ENCODE measurements at regions not wholly inside any gene's neighbourhood (a gene's known extent, or its start where the extent isn't known, plus 50 kb on each side); places are given as distances from the start of the nearest gene placed in this dataset.
"Not testable (repeated sequence)": the region's sequence is repeated elsewhere in the genome, so short reads cannot be mapped to it uniquely, and the experiment has no call there.

DNA sequence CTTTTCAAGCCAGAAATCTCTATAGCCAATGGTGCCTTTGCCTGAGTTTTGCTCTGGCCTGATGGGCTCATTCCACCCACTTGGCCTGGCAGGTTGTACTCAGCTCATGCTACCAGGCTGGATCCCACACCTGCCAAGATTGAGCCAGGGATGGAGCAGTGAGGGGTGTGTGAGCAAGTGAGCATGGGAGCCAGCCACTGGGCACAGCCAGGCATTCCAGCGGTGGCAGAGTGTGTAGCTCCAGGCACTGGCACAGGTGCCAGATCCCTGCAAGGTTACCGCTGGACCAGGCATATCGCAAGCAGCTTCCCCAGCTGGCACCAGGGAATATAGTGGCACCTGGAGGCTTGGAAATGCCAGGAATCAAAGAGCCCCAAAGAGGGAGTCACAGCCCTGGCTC lies 2395.6 kb upstream of the C9orf72 start:
- DNase-seq: no peak

DNA sequence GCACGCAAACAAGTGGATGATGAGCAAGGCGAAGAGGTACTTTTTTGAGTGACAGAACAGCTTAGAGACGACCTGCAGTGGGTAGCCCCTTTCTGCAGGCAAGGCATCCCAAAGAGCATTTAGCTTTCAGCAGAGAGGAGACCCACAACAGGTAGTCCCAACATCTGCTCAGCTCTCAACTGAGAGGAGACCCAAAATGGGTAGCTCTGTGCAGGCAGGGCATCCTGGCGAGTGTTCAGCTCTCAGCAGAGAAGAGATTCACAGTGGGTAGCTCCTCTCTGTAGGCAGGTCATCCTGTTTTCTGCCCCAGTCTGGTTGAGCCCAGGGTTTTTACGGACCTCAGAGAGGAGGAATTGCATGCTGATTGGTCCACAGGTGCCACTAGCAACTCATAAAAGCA lies 2396.1 kb upstream of the C9orf72 start:
- DNase-seq: no peak

DNA sequence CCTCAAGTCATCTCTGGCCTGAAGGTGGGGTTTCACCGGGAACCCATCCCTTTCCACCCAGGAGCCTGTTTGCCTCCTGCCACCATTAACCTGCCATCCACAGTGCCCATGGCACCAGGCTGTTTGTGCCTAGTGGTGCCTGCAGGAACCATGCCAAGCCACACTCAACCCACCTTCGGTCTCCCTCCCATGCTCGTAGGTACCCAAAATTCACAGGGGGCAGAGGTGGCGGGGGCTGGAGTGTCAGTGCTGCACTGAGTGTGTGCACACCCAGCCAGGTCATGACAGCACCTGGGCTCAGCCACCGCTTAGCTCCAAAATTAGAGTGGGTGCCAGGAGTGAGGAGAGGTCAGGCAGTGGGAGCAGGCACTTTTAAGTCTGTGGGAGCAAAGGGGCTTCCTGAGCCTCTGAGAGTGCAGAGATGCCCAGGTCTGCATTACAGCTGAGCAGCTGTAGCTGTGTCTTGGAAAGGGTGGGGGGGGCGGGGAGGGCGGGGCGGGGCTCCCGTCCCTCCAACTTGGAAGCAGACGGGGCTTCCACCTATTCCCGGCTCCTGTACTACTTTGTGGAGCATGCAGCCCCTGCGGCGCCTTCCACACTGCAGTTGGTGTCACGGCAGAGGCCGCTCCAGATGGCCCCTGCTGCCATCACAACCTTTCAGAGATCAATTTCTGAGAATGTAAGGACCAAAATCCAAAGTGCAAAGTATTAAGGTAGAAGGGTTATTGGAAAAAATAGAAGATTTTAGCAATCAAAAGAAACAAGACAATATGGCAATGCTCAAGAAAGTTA lies 2396.8 kb upstream of the C9orf72 start:
- DNase-seq: no peak

DNA sequence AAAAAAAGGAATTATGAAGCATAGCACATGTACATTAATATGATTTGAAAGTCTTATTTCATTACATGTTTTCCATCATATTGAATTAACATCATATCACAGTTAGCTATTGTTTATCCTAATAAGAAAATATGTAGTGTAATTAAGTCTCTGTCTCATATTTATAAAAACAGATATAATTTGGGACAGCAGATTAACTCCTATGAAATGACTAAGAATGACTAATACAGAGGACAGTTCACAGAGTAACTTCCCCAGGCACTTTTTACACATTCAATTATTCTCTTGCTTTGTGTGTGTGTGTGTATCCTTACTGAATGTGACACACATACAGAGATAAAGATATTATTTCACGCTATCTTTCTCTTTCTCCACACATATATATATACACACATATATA lies 2400.9 kb upstream of the C9orf72 start:
- DNase-seq: no peak

DNA sequence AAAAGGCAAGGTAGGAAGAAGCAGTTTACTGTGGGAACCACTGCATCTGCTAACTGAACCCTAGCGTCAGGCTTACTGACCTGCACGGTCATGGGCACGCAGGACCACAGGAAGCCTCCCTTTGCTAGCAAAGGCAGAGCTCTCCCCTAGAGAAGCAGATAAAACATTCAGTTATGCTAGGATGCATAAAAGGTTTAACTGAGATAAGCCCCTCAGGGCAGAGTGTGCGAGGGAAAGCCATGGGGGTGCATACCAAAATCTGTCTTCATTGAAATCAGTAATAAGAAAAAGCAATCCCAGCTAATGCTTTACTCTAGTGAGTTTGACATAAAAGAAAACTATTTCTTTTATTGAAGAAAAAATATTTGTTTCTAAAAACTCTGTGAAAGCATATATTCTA lies 2403.7 kb upstream of the C9orf72 start:
- no peak for DNase-seq

DNA sequence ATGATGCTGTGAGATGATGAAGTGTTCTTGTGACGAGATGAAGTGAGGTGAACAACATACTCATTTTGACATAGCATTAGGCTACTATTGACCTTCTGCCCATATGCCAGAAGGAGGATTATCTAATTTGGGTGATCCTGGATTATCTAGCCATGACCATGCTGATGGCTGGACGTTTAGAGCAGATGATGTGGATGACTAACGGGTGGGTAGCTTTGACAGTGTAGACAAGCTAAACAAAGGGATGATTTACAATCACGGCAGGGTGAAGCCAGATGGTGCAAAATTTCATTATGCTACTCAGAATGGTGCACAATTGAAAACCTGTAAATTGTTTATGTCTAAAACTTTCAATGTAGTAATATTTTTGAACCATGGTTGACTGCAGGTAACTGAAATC lies 2403.4 kb upstream of the ACO1 start:
- DNase-seq: no peak

DNA sequence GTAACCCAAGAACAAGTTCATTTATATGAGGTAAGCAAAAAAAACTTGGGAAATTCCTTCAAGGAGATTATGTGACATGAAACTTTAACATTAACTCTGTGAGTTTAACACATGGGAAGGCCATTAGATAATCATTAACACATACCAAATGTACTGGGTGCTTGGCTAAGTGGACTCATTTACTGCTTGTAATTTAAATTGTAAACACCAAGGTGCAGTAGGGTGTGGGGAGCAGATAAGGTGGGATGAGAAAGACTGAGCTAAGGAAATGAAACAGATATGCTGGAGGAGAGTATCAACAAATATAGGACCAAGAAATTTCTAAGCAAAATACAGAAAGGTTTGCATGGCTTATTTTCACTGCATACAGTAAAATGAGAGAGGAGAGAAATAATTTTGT lies 2384.8 kb upstream of the ACO1 start:
- no peak for DNase-seq

DNA sequence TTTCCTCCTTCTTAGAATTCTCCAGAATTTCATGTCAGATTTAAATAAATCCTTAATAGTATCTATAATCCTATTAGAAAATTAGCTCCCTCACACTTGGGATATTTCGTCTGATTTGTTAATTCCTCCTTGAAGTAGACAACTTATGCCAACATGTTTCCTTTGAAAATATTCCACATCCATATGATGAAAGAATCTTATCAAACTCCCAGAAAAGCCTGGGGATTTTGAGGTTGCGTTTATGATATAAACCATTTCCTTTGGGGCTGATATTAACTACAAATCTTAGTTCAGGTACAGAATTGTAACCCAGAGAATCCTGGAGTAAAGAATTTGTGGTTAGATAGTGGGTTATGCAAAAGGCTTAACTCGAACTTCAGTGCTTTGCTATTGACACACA lies 2373.8 kb upstream of the ACO1 start:
- no peak for DNase-seq

DNA sequence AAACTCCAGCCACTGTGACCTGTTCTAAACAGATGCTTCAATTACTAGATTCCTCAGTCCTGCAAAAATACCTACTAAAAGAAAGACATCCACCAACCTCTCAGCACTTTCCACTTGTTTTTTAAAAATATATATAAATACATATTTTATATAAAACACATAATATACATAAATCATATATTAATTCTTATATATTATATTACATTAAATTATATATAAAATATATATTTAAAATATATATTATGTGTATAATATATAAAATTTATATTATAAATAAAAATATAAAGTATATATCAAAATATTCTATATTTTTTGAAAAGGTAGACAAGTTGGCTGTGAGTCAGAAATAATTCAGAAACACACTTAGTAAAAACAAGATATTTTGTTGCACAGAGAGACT lies 2371.8 kb upstream of the ACO1 start:
- no peak for DNase-seq

DNA sequence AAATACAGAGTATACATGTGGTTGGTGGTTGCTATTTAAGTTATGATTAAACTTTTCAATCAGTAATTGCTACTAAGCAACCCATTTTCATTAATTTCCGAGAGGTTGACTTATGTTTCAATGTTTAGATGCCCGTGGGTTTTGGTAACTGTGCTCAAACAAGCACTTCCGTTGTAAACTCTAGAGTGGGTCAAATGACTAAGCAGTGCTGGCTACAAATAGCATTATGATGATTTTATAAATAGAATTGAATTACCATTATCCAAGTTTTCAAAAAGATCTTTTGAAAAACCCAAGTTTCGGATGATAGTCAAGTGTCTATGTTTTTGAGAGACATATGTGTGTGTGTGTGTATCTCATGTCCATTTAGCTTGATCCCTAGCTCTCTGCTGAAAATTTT lies 2369.4 kb upstream of the ACO1 start:
- no peak for DNase-seq

DNA sequence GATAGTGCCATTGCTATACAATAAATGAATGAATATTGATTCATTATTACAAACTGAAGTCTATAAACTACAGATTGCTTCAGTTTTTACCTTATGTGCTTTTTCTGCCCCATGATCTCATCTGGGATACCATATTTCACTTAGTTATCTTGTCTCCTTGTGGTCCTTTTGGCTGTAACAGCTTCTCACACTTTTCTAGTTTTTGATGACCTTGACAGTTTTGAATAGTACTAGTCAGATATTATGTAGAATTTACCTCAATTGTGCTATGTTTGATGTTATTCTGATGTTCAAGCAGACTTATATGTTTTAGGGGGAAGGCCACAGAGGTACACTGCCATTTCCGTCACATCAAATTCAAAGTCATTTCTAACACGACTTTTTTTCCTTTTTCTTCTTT lies 2364.3 kb upstream of the ACO1 start:
- no peak for DNase-seq

DNA sequence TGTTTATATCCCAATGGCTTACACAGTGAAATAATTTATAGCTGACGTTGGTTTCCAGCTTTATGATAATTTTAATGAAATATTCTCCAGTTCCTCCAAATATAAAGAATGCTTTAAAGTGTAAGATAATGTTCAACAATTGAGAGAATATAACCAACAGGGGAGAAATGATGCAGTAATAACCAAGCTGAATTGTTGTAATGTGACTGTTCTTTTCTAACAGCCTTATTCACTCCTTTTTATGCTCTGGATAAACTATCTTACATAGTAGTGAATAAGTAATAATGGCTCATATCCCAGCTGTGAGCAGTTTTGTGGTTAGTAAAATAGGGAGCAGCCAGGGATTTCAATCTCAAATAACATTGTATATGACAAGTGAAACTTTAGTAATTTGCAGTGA lies 2348.7 kb upstream of the ACO1 start:
- no peak for DNase-seq

DNA sequence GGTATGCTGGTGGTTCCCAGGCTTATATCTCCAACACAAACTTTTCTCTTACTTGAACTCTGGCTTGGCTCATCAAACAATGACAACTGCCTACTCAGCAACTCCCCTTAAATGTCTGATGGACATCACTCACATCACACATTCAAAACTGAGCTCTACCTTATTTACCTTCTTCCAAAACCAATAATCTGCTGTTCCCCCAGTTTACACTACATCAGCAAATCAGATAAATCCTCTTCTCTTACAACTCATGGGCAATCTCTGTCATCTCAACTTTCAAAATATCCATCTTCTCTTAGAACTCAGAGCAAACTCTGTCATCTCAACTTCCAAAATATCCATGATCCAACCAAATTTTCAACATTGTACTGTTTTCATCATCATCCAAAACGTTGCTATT lies 2347.9 kb upstream of the ACO1 start:
- DNase-seq: no peak

DNA sequence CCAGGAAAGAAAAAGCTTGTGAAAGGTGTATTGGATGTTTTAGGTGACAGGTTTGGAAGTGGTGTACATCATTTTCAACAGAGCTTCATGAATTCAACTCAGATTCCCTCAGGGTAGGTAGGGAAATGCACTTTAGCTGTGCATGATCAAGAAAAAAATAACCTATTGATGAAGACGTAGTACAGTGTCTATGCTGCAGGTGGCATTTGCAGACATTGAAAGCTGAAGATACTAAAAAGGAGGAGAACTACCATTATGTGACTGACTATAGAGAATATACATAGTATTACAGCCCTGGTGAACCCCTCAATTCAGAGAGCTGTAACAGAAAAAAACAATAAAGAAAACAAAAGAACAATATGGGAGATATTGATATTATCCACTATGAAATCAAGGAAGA lies 2344.7 kb upstream of the ACO1 start:
- no peak for DNase-seq

DNA sequence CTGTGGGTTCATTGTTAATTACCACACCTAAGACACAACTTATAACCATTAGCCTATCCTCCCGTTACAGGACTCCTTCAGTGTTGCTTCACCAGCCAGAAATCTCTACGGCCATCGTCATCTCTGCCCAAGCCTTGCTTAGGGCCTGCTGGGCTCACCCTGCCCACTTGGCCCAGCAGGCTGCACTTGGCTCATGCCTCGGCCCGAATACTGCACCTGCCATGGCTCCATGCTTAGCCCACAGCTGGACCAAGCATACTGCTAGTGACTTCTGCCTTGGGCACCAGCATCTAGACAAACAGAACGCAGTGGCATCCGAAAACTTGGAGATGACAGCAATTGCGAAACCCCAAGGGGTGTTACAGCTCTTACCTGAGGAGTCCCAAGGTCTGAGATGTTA lies 2336.0 kb upstream of the ACO1 start:
- no peak for DNase-seq

DNA sequence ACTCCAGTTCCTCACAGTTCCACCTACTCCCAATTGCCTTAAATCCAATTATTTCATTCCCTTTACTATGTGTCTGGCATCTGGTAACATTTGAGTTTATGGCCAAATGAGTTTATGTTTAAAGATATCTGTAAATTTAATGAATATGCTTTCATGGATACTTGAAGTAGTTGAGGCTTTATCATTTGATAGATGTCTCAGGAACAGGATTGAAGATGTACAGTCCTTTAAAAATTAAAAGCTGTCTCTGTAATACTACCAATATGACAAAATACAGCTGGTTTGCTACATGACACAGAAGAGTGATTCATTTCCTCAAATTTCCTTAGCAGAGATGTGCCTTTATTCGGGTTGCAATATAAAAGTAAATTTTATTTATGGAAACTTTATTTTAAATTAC lies 2326.0 kb upstream of the ACO1 start:
- DNase-seq: no peak

DNA sequence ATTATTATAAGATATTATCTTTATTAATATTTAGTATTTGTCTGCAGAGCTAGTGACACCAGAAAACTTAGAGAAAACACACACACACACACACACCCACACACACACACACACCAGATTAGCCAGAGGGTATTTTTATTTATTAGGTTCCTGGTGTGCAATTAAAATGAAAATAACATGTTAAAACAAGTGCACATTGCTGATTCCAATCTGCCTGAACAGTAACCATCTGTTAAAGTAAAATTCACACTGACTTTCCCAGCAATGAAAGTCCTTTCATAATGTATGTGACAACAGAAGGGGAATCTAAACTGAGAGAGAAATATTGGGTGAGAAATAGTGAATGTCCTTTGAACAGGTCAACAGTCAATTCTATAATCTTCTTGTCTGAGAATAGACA lies 2323.5 kb upstream of the ACO1 start:
- no peak for DNase-seq

DNA sequence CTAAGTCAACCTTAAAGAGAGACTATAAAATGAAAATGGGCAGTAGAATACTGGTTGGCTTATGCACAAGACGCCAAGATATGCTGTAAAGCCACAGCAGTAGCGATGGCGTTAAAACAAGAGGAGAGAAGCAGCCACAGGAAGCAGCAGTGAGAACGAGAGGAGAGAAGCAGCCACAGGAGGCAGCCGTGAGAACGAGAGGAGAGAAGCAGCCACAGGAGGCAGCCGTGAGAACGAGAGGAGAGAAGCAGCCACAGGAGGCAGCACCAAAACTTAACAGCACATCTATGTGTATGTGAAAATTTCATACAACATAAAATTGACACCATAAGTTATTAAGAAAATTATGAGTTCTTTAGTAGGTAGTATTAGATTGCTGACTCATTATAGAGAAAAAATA lies 2318.6 kb upstream of the ACO1 start:
- DNase-seq: no peak

DNA sequence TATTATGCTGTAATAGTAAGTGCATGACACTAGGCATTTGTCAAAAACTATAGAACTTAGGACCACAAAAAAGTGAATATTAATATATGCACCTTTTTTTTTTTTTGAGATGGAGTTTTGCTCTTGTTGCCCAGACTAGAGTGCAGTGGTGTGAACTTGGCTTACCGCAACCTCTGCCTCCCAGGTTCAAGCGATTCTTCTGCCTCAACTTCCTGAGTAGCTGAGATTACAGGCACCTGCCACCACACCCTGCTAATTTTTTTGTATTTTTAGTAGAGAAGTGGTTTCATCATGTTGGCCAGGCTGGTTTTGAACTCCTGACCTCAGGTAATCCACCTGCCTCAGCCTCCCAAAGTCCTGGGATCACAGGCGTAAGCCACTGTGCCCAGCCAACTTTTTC lies 2315.2 kb upstream of the ACO1 start:
- not testable (repeated sequence) for DNase-seq

DNA sequence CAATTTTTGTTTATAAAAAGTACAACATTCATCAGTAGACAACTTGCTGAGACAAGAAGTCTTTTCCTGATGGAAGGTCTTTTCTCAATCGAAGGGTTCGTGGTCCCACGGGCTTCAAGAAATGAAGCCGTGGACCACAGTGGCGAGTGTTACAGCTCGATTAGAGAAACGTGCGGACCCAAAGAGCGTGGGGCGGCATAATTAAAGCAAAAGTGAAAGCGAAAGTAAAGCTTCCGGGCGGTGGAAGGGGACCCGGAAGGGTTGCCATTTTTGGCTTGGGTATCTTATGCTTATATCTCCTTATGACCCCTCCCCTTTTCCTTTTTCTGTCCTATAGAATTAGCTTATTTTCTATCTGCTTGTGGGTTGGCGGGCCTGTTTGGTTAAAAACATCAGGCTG lies 2309.4 kb upstream of the ACO1 start:
- DNase-seq: no peak

DNA sequence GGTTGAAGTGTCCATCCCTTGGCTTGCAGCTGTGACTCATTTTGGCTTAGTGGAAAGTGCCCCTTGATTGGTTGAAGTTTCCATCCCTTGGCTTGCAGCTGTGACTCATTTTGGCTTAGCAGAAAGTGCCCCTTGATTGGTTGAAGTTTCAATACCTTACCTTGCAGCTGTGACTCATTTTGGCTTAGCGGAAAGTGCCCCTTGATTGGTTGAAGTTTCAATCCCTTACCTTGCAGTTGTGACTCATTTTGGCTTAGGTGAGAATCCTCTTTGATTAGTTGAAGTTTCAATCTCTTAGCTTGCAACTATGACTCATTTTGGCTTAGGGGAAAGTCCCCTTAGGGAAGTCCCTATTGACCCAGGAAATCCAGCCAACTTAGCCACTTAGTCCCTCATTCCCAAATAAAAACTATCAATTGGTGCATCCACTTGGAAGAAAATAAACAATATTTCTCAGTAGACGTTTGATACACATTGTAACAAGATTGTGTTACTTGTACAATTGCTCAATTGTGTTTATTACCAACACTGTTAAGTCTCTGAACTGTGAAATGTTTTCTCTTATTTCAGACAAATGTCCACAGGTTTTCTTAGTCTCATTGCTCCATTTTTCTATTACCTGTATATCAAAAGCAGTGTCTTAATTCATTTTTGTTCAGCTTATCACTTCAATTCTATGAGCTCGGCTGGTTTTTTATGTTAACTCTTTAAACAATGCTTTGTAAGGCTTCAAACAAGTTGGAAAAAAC lies 2308.8 kb upstream of the ACO1 start:
- DNase-seq: no peak

DNA sequence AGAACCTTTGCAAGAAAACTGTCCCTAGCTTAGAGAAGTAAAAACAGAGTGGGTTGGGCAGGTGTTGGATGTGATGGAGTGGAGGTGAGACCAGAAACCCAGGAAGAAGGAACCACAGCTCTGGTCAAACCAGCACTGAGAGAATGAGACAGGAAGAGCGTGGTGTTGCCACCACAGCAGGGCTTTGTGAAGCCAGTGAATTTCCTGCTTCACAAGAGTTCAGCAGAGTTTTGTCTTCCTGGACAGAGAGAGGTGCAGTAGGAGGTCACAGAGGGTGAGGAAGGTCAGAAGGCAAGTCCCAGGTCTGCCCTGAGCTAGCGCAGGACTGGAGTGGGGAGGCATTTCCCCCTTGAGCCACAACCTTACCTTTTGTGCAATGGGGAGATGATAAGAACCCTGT lies 2306.2 kb upstream of the ACO1 start:
- DNase-seq: no peak

DNA sequence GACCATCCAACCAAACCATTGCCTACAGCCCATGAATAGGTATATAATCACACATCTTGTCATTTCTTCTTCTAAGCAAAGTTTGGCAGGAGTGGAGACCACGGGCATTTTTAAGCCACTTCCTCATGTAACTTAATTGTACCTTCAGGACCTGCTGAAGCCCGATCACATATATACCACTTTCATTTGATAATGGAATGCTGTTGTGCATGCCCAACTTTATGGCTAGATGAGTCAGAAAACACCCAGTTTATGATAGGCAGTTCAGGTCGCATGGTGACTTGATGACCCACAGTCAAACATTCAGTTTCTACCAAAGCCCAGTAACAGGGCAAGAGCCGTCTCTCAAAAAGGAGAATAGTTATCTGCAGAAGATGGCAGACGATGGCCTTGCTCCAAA lies 2295.0 kb upstream of the ACO1 start:
- DNase-seq: no peak

DNA sequence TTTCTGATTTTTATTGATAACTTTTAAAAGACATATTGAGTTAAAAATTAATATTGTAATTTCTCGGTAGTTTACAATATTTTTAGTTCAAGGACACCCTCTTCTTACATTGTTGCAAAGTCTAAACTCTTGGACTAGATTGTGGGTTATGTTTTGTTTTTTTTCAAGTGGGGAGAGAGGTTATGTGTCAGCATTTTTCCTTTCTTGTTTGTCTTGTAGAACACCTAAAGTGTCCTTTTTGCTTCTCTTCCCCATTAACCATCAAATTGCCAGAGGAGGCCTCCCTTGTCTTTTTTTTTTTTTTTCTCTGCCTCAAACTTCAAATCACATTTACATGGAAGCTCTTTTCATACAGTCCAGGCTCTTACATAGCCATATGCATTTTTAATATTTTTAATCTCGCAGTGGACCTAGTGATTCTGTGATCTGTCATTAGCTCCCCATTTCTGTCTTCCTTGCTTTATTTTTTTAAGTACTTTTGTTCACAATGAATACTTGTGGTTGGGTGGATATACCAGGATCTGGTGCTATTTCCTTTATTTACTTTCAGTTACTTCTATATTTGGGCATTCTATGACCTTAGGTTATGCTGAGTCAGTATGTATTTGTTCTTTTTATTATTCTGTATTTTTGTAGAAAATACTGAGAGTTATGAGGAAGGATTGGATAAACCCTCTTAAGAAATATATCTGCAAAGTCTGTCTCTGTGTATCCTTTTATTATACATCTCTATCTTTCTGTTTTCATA lies 2280.6 kb upstream of the ACO1 start:
- DNase-seq: no peak

All from retina (tissue), 1 donor.